HG03103 (cell line): ENCODE measurements at regions not wholly inside any gene's neighbourhood (a gene's known extent, or its start where the extent isn't known, plus 50 kb on each side); places are given as distances from the start of the nearest gene placed in this dataset.

ENCODE experiments used
- ATAC-seq: cut with Tn5 transposase; IDR thresholded peaks from one replicate; pipeline ENCODE4 v1.9.1; 2021; ENCODE audit warnings: low read depth; ENCODE audit not compliant: unreplicated experiment

GRCh38 chr20:17077030-17077429, 149.8 kb upstream of the PCSK2 start:
- ATAC-seq = no peak

- ATAC-seq = no peak
Measured at GRCh38 chr20:17083738-17084137, 143.1 kb upstream of the PCSK2 start.

GRCh38 chr20:17084909-17085308, 141.9 kb upstream of the PCSK2 start:
- ATAC-seq = no peak

GRCh38 chr20:17093782-17094181, 133.1 kb upstream of the PCSK2 start:
- ATAC-seq = no peak

GRCh38 chr20:17097603-17098002, 129.2 kb upstream of the PCSK2 start:
- no peak for ATAC-seq

GRCh38 chr20:17100506-17100905, 126.3 kb upstream of the PCSK2 start:
- no peak for ATAC-seq

GRCh38 chr20:17107127-17107526, 119.7 kb upstream of the PCSK2 start:
- no peak for ATAC-seq

GRCh38 chr20:17108896-17109295, 117.9 kb upstream of the PCSK2 start:
- ATAC-seq = no peak

- no peak for ATAC-seq
Measured at GRCh38 chr20:17109307-17109706, 117.5 kb upstream of the PCSK2 start.

GRCh38 chr20:17128206-17128605, 98.6 kb upstream of the PCSK2 start:
- no peak for ATAC-seq

GRCh38 chr20:17129089-17129488, 97.8 kb upstream of the PCSK2 start:
- ATAC-seq = no peak

- no peak for ATAC-seq
Measured at GRCh38 chr20:17137692-17138091, 89.1 kb upstream of the PCSK2 start.

GRCh38 chr20:17138237-17138636, 88.6 kb upstream of the PCSK2 start:
- ATAC-seq = no peak

- ATAC-seq = no peak
Measured at GRCh38 chr20:17140894-17141293, 85.9 kb upstream of the PCSK2 start.

- ATAC-seq = no peak
Measured at GRCh38 chr20:17141568-17141967, 85.3 kb upstream of the PCSK2 start.

GRCh38 chr20:17142666-17143065, 84.2 kb upstream of the PCSK2 start:
- ATAC-seq = no peak

GRCh38 chr20:17150858-17151257, 76.0 kb upstream of the PCSK2 start:
- ATAC-seq = no peak

- ATAC-seq = no peak
Measured at GRCh38 chr20:17155401-17155800, 71.4 kb upstream of the PCSK2 start.

GRCh38 chr20:17158701-17159100, 68.1 kb upstream of the PCSK2 start:
- ATAC-seq = no peak

GRCh38 chr20:17161673-17162481, 65.0 kb upstream of the PCSK2 start:
- no peak for ATAC-seq

- no peak for ATAC-seq
Measured at GRCh38 chr20:17168026-17168612, 58.7 kb upstream of the PCSK2 start.

GRCh38 chr20:17169585-17170136, 57.2 kb upstream of the PCSK2 start:
- no peak for ATAC-seq
